ENCODE measurements at regions not wholly inside any gene's neighbourhood (a gene's known extent, or its start where the extent isn't known, plus 50 kb on each side); places are given as distances from the start of the nearest gene placed in this dataset.

- no peak for DNase-seq
- ChIA-PET CTCF (no interaction called here), POLR2A (no interaction called here)
- no peak overlapping the region for H3K27ac ChIP-seq (ENCODE audit: low read length)
- no CpG with 5 or more reads among the region's 2 CpGs for WGBS (ENCODE audit: insufficient coverage)
- Mint-ChIP-seq H3K9me3 (peaks cover 0 to 4% (median 0%) of the 10 kb centered on the region in 3 donors), H3K27me3 (peaks cover 2 to 9% of the 10 kb centered on the region in 2 donors), H3K36me3 (no peaks in the 10 kb centered on the region), H3K4me3 (no peak overlapping the region), H3K27ac (no peak overlapping the region), H3K4me1 (no peaks in the 10 kb centered on the region)
- no peaks in the 10 kb centered on the region for H3K4me1 ChIP-seq (ENCODE audit: control insufficient read depth in 1 of 2, extremely low read depth in 1 of 2, insufficient read depth in 2 of 2, low read length in 2 of 2)
- no peak for ATAC-seq (replicated peaks in 1 of 4)
- no peak overlapping the region for H3K4me3 ChIP-seq (ENCODE audit: control insufficient read depth in 1 of 2, extremely low read depth in 1 of 2, low read length in 1 of 2)
- no peaks in the 10 kb centered on the region for H3K36me3 ChIP-seq (ENCODE audit: control insufficient read depth in 2 of 2, extremely low read depth in 1 of 2, insufficient read depth in 1 of 2, low read length in 1 of 2)
- H3K27me3 ChIP-seq (replicated peaks in 1 of 2; ENCODE audit: control insufficient read depth in 2 of 2, extremely low read depth in 1 of 2, insufficient read depth in 2 of 2, low read length in 1 of 2) = no peaks in the 10 kb centered on the region
- no peaks in the 10 kb centered on the region for H3K9me3 ChIP-seq
Observed at GRCh38 chr10:120656107-120656506, 195.1 kb upstream of the WDR11 start.

GRCh38 chr10:120657371-120657770, 193.8 kb upstream of the WDR11 start:
- Mint-ChIP-seq H3K27me3 (peaks cover 2 to 9% of the 10 kb centered on the region in 2 donors), H3K4me3 (no peak overlapping the region), H3K9me3 (peaks cover 0 to 4% (median 0%) of the 10 kb centered on the region in 3 donors), H3K4me1 (no peaks in the 10 kb centered on the region), H3K36me3 (no peaks in the 10 kb centered on the region), H3K27ac (no peak overlapping the region)
- WGBS (ENCODE audit: insufficient coverage) = 16% methylated on average over 3 of the region's 3 CpGs
- Histone ChIP-seq H3K36me3 (ENCODE audit: control insufficient read depth in 2 of 2, extremely low read depth in 1 of 2, insufficient read depth in 1 of 2, low read length in 1 of 2) (no peaks in the 10 kb centered on the region), H3K27me3 (replicated peaks in 1 of 2; ENCODE audit: control insufficient read depth in 2 of 2, extremely low read depth in 1 of 2, insufficient read depth in 2 of 2, low read length in 1 of 2) (no peaks in the 10 kb centered on the region), H3K4me1 (ENCODE audit: control insufficient read depth in 1 of 2, extremely low read depth in 1 of 2, insufficient read depth in 2 of 2, low read length in 2 of 2) (no peaks in the 10 kb centered on the region), H3K27ac (ENCODE audit: low read length) (no peak overlapping the region), H3K9me3 (no peaks in the 10 kb centered on the region), H3K4me3 (ENCODE audit: control insufficient read depth in 1 of 2, extremely low read depth in 1 of 2, low read length in 1 of 2) (no peak overlapping the region)
- CTCF ChIA-PET = no interaction called here
- no peak for DNase-seq
- no peak for ATAC-seq (replicated peaks in 1 of 4)
- POLR2A ChIA-PET = no interaction called here

- Mint-ChIP-seq H3K4me1 (no peaks in the 10 kb centered on the region), H3K27me3 (peaks cover 4 to 9% of the 10 kb centered on the region in 2 donors), H3K9me3 (peaks cover 0 to 4% (median 0%) of the 10 kb centered on the region in 3 donors), H3K27ac (no peak overlapping the region), H3K36me3 (no peaks in the 10 kb centered on the region), H3K4me3 (no peak overlapping the region)
- ATAC-seq (replicated peaks in 1 of 4) (no peak), DNase-seq (no peak)
- H3K4me3 ChIP-seq (ENCODE audit: control insufficient read depth in 1 of 2, extremely low read depth in 1 of 2, low read length in 1 of 2) = no peak overlapping the region
- no peaks in the 10 kb centered on the region for H3K36me3 ChIP-seq (ENCODE audit: control insufficient read depth in 2 of 2, extremely low read depth in 1 of 2, insufficient read depth in 1 of 2, low read length in 1 of 2)
- ChIA-PET CTCF (no interaction called here), POLR2A (interaction anchor here in 1 of 2 donors (0.6 kb wide), 1 partner anchor 88 kb away, joined by 4 read pairs; no protein-coding TSS in a partner anchor)
- no peak overlapping the region for H3K27ac ChIP-seq (ENCODE audit: low read length)
- no CpG with 5 or more reads among the region's 4 CpGs for WGBS (ENCODE audit: insufficient coverage)
- H3K4me1 ChIP-seq (ENCODE audit: control insufficient read depth in 1 of 2, extremely low read depth in 1 of 2, insufficient read depth in 2 of 2, low read length in 2 of 2) = no peaks in the 10 kb centered on the region
- no peaks in the 10 kb centered on the region for H3K9me3 ChIP-seq
- H3K27me3 ChIP-seq (replicated peaks in 1 of 2; ENCODE audit: control insufficient read depth in 2 of 2, extremely low read depth in 1 of 2, insufficient read depth in 2 of 2, low read length in 1 of 2) = no peaks in the 10 kb centered on the region
Observed at GRCh38 chr10:120658943-120659885, 191.9 kb upstream of the WDR11 start.

GRCh38 chr10:120666308-120666707, 184.9 kb upstream of the WDR11 start:
- H3K27ac Mint-ChIP-seq = no peak overlapping the region
- DNase-seq (no peak), ATAC-seq (replicated peaks in 1 of 4) (no peak)
- Histone ChIP-seq H3K27ac (ENCODE audit: low read length) (no peak overlapping the region), H3K36me3 (ENCODE audit: control insufficient read depth in 2 of 2, extremely low read depth in 1 of 2, insufficient read depth in 1 of 2, low read length in 1 of 2) (no peaks in the 10 kb centered on the region), H3K4me1 (ENCODE audit: control insufficient read depth in 1 of 2, extremely low read depth in 1 of 2, insufficient read depth in 2 of 2, low read length in 2 of 2) (no peaks in the 10 kb centered on the region), H3K27me3 (replicated peaks in 1 of 2; ENCODE audit: control insufficient read depth in 2 of 2, extremely low read depth in 1 of 2, insufficient read depth in 2 of 2, low read length in 1 of 2) (peaks cover 0 to 6% of the 10 kb centered on the region in 2 experiments), H3K9me3 (no peaks in the 10 kb centered on the region), H3K4me3 (ENCODE audit: control insufficient read depth in 1 of 2, extremely low read depth in 1 of 2, low read length in 1 of 2) (no peak overlapping the region)
- no peaks in the 10 kb centered on the region for H3K9me3 Mint-ChIP-seq
- H3K4me1 Mint-ChIP-seq = no peaks in the 10 kb centered on the region
- CTCF ChIA-PET = no interaction called here
- 83% methylated on average over 4 of the region's 4 CpGs for WGBS (ENCODE audit: insufficient coverage)
- POLR2A ChIA-PET = no interaction called here
- H3K4me3 Mint-ChIP-seq = no peak overlapping the region
- peaks cover 0 to 8% of the 10 kb centered on the region in 2 donors for H3K27me3 Mint-ChIP-seq
- H3K36me3 Mint-ChIP-seq = no peaks in the 10 kb centered on the region

GRCh38 chr10:120667276-120667675, 183.9 kb upstream of the WDR11 start:
- H3K4me3 ChIP-seq (ENCODE audit: control insufficient read depth in 1 of 2, extremely low read depth in 1 of 2, low read length in 1 of 2) = no peak overlapping the region
- ChIA-PET POLR2A (no interaction called here), CTCF (interaction anchor here in 1 of 2 donors (0.6 kb wide), 1 partner anchor 172 kb away, joined by 3 read pairs; no protein-coding TSS in a partner anchor)
- H3K4me1 ChIP-seq (ENCODE audit: control insufficient read depth in 1 of 2, extremely low read depth in 1 of 2, insufficient read depth in 2 of 2, low read length in 2 of 2) = no peaks in the 10 kb centered on the region
- Mint-ChIP-seq H3K27ac (no peak overlapping the region), H3K9me3 (peaks cover 0 to 1% (median under 1%) of the 10 kb centered on the region in 3 donors), H3K4me3 (no peak overlapping the region), H3K4me1 (no peaks in the 10 kb centered on the region), H3K27me3 (peaks cover 0 to 8% of the 10 kb centered on the region in 2 donors), H3K36me3 (no peaks in the 10 kb centered on the region)
- H3K27ac ChIP-seq (ENCODE audit: low read length) = no peak overlapping the region
- WGBS (ENCODE audit: insufficient coverage) = no CpG with 5 or more reads among the region's 4 CpGs
- ATAC-seq (replicated peaks in 1 of 4) (no peak), DNase-seq (no peak)
- peaks cover 0 to 9% of the 10 kb centered on the region in 2 experiments for H3K27me3 ChIP-seq (replicated peaks in 1 of 2; ENCODE audit: control insufficient read depth in 2 of 2, extremely low read depth in 1 of 2, insufficient read depth in 2 of 2, low read length in 1 of 2)
- no peaks in the 10 kb centered on the region for H3K9me3 ChIP-seq
- H3K36me3 ChIP-seq (ENCODE audit: control insufficient read depth in 2 of 2, extremely low read depth in 1 of 2, insufficient read depth in 1 of 2, low read length in 1 of 2) = no peaks in the 10 kb centered on the region

- H3K27me3 ChIP-seq (replicated peaks in 1 of 2; ENCODE audit: control insufficient read depth in 2 of 2, extremely low read depth in 1 of 2, insufficient read depth in 2 of 2, low read length in 1 of 2) = peaks cover 0 to 9% of the 10 kb centered on the region in 2 experiments
- Mint-ChIP-seq H3K36me3 (no peaks in the 10 kb centered on the region), H3K4me3 (no peak overlapping the region), H3K4me1 (no peaks in the 10 kb centered on the region), H3K27ac (no peak overlapping the region), H3K9me3 (peaks cover 2 to 20% (median 17%) of the 10 kb centered on the region in 3 donors), H3K27me3 (peaks cover 0 to 5% of the 10 kb centered on the region in 2 donors)
- H3K9me3 ChIP-seq = no peaks in the 10 kb centered on the region
- POLR2A ChIA-PET = no interaction called here
- ATAC-seq (replicated peaks in 1 of 4) (no peak), DNase-seq (no peak)
- no peaks in the 10 kb centered on the region for H3K36me3 ChIP-seq (ENCODE audit: control insufficient read depth in 2 of 2, extremely low read depth in 1 of 2, insufficient read depth in 1 of 2, low read length in 1 of 2)
- no peaks in the 10 kb centered on the region for H3K4me1 ChIP-seq (ENCODE audit: control insufficient read depth in 1 of 2, extremely low read depth in 1 of 2, insufficient read depth in 2 of 2, low read length in 2 of 2)
- H3K4me3 ChIP-seq (ENCODE audit: control insufficient read depth in 1 of 2, extremely low read depth in 1 of 2, low read length in 1 of 2) = no peak overlapping the region
- no peak overlapping the region for H3K27ac ChIP-seq (ENCODE audit: low read length)
- WGBS (ENCODE audit: insufficient coverage) = 83% methylated on average over 1 of the region's 2 CpGs
- CTCF ChIA-PET = no interaction called here
Observed at GRCh38 chr10:120671491-120671890, 179.7 kb upstream of the WDR11 start.
